ENCODE measurements at regions not wholly inside any gene's neighbourhood (a gene's known extent, or its start where the extent isn't known, plus 50 kb on each side); places are given as distances from the start of the nearest gene placed in this dataset.
A peak's percentile ranks its signal among the peaks of the same experiment; 100 is the strongest.
"Not testable (repeated sequence)": the region's sequence is repeated elsewhere in the genome, so short reads cannot be mapped to it uniquely, and the experiment has no call there.

GRCh38 chr18:22734105-22734661 lies 198.9 kb upstream of the RBBP8 start:
- H3K27ac Mint-ChIP-seq: no peak overlapping the region
- peaks cover 0 to 8% (median 3%) of the 10 kb centered on the region in 3 donors for H3K27me3 Mint-ChIP-seq (ENCODE audit: low read depth in 3 of 3)
- no peak for DNase-seq
- no peaks in the 10 kb centered on the region for H3K36me3 Mint-ChIP-seq
- no peaks in the 10 kb centered on the region for H3K9me3 Mint-ChIP-seq
- H3K4me1 Mint-ChIP-seq: peaks cover 0 to under 1% of the 10 kb centered on the region in 2 donors
- H3K4me3 Mint-ChIP-seq: no peak overlapping the region

- no peak overlapping the region for H3K4me3 Mint-ChIP-seq
- H3K4me1 Mint-ChIP-seq: peaks cover 0 to 3% of the 10 kb centered on the region in 2 donors
- no peaks in the 10 kb centered on the region for H3K9me3 Mint-ChIP-seq
- peaks cover 0 to 8% (median 3%) of the 10 kb centered on the region in 3 donors for H3K27me3 Mint-ChIP-seq (ENCODE audit: low read depth in 3 of 3)
- H3K27ac Mint-ChIP-seq: no peak overlapping the region
- DNase-seq: no peak
- no peaks in the 10 kb centered on the region for H3K36me3 Mint-ChIP-seq
Observed at GRCh38 chr18:22734791-22735627, 198.1 kb upstream of the RBBP8 start.

- Mint-ChIP-seq H3K27ac (no peak overlapping the region), H3K4me3 (no peak overlapping the region), H3K27me3 (ENCODE audit: low read depth in 3 of 3) (peaks cover 0 to 5% (median 3%) of the 10 kb centered on the region in 3 donors), H3K36me3 (no peaks in the 10 kb centered on the region), H3K4me1 (peaks cover 6% of the 10 kb centered on the region in 2 donors), H3K9me3 (no peaks in the 10 kb centered on the region)
- no peak for DNase-seq
Observed at GRCh38 chr18:22737054-22737453, 196.1 kb upstream of the RBBP8 start.

- H3K27me3 Mint-ChIP-seq (ENCODE audit: low read depth in 3 of 3): peaks cover 0 to 7% (median 3%) of the 10 kb centered on the region in 3 donors
- peak overlapping the region in 1 of 6 donors; percentile 17 for H3K27ac Mint-ChIP-seq
- H3K4me3 Mint-ChIP-seq: no peak overlapping the region
- no peaks in the 10 kb centered on the region for H3K36me3 Mint-ChIP-seq
- no peak for DNase-seq
- H3K4me1 Mint-ChIP-seq: peaks cover 6% of the 10 kb centered on the region in 2 donors
- H3K9me3 Mint-ChIP-seq: peaks cover 0 to 7% (median 5%) of the 10 kb centered on the region in 6 donors
Observed at GRCh38 chr18:22739061-22739642, 194.0 kb upstream of the RBBP8 start.

GRCh38 chr18:22739789-22740188 lies 193.3 kb upstream of the RBBP8 start:
- H3K27ac Mint-ChIP-seq: no peak overlapping the region
- H3K4me1 Mint-ChIP-seq: peaks cover 6% of the 10 kb centered on the region in 2 donors
- H3K27me3 Mint-ChIP-seq (ENCODE audit: low read depth in 3 of 3): peaks cover 0 to 5% (median 3%) of the 10 kb centered on the region in 3 donors
- no peak for DNase-seq
- H3K36me3 Mint-ChIP-seq: no peaks in the 10 kb centered on the region
- no peak overlapping the region for H3K4me3 Mint-ChIP-seq
- H3K9me3 Mint-ChIP-seq: peaks cover 0 to 10% (median 6%) of the 10 kb centered on the region in 6 donors

- no peak overlapping the region for H3K27ac Mint-ChIP-seq
- H3K36me3 Mint-ChIP-seq: no peaks in the 10 kb centered on the region
- H3K4me1 Mint-ChIP-seq: peaks cover 6% of the 10 kb centered on the region in 2 donors
- peaks cover 0 to 16% (median 6%) of the 10 kb centered on the region in 6 donors for H3K9me3 Mint-ChIP-seq
- no peak for DNase-seq
- no peak overlapping the region for H3K4me3 Mint-ChIP-seq
- H3K27me3 Mint-ChIP-seq (ENCODE audit: low read depth in 3 of 3): peaks cover 0 to 5% (median 3%) of the 10 kb centered on the region in 3 donors
Observed at GRCh38 chr18:22741318-22741717, 191.8 kb upstream of the RBBP8 start.

GRCh38 chr18:22742409-22742808 lies 190.7 kb upstream of the RBBP8 start:
- no peaks in the 10 kb centered on the region for H3K36me3 Mint-ChIP-seq
- H3K27ac Mint-ChIP-seq: no peak overlapping the region
- H3K9me3 Mint-ChIP-seq: peaks cover 0 to 16% (median 6%) of the 10 kb centered on the region in 6 donors
- peaks cover 6% of the 10 kb centered on the region in 2 donors for H3K4me1 Mint-ChIP-seq
- peaks cover 0 to 5% (median 3%) of the 10 kb centered on the region in 3 donors for H3K27me3 Mint-ChIP-seq (ENCODE audit: low read depth in 3 of 3)
- no peak for DNase-seq
- H3K4me3 Mint-ChIP-seq: no peak overlapping the region

GRCh38 chr18:22745966-22746365 lies 187.2 kb upstream of the RBBP8 start:
- peaks cover 2 to 4% of the 10 kb centered on the region in 2 donors for H3K4me1 Mint-ChIP-seq
- no peaks in the 10 kb centered on the region for H3K36me3 Mint-ChIP-seq
- H3K27ac Mint-ChIP-seq: no peak overlapping the region
- H3K27me3 Mint-ChIP-seq (ENCODE audit: low read depth in 3 of 3): peaks cover 0 to 10% (median 1%) of the 10 kb centered on the region in 3 donors
- no peak overlapping the region for H3K4me3 Mint-ChIP-seq
- no peak for DNase-seq
- peaks cover 0 to 16% (median 6%) of the 10 kb centered on the region in 6 donors for H3K9me3 Mint-ChIP-seq

GRCh38 chr18:22752014-22752413 lies 181.1 kb upstream of the RBBP8 start:
- H3K9me3 Mint-ChIP-seq: no peaks in the 10 kb centered on the region
- no peaks in the 10 kb centered on the region for H3K36me3 Mint-ChIP-seq
- H3K27me3 Mint-ChIP-seq (ENCODE audit: low read depth in 3 of 3): peaks cover 2 to 20% (median 6%) of the 10 kb centered on the region in 3 donors
- H3K4me3 Mint-ChIP-seq: no peak overlapping the region
- H3K4me1 Mint-ChIP-seq: no peaks in the 10 kb centered on the region
- H3K27ac Mint-ChIP-seq: no peak overlapping the region
- DNase-seq: no peak

GRCh38 chr18:22753130-22753831 lies 179.8 kb upstream of the RBBP8 start:
- no peak overlapping the region for H3K4me3 Mint-ChIP-seq
- H3K9me3 Mint-ChIP-seq: no peaks in the 10 kb centered on the region
- no peaks in the 10 kb centered on the region for H3K36me3 Mint-ChIP-seq
- peaks cover 2 to 20% (median 4%) of the 10 kb centered on the region in 3 donors for H3K27me3 Mint-ChIP-seq (ENCODE audit: low read depth in 3 of 3)
- no peak overlapping the region for H3K27ac Mint-ChIP-seq
- no peaks in the 10 kb centered on the region for H3K4me1 Mint-ChIP-seq
- no peak for DNase-seq

- not testable (repeated sequence) for DNase-seq, H3K9me3 Mint-ChIP-seq, H3K36me3 Mint-ChIP-seq, H3K4me1 Mint-ChIP-seq, H3K4me3 Mint-ChIP-seq, H3K27ac Mint-ChIP-seq
- peaks cover 4 to 14% (median 10%) of the 10 kb centered on the region in 3 donors for H3K27me3 Mint-ChIP-seq (ENCODE audit: low read depth in 3 of 3)
Observed at GRCh38 chr18:22764005-22764404, 169.1 kb upstream of the RBBP8 start.

GRCh38 chr18:22765896-22766295 lies 167.2 kb upstream of the RBBP8 start:
- H3K27ac Mint-ChIP-seq: no peak overlapping the region
- H3K4me3 Mint-ChIP-seq: no peak overlapping the region
- H3K27me3 Mint-ChIP-seq (ENCODE audit: low read depth in 3 of 3): peaks cover 3 to 12% (median 10%) of the 10 kb centered on the region in 3 donors
- no peak for DNase-seq
- H3K36me3 Mint-ChIP-seq: peaks cover 0 to 3% (median 0%) of the 10 kb centered on the region in 3 donors
- H3K9me3 Mint-ChIP-seq: peaks cover 0 to 6% (median 2%) of the 10 kb centered on the region in 6 donors
- no peaks in the 10 kb centered on the region for H3K4me1 Mint-ChIP-seq

GRCh38 chr18:22767653-22768052 lies 165.5 kb upstream of the RBBP8 start:
- peaks cover 0 to under 1% (median 0%) of the 10 kb centered on the region in 6 donors for H3K9me3 Mint-ChIP-seq
- H3K27ac Mint-ChIP-seq: no peak overlapping the region
- no peak overlapping the region for H3K4me3 Mint-ChIP-seq
- peaks cover 0 to 8% (median 5%) of the 10 kb centered on the region in 3 donors for H3K27me3 Mint-ChIP-seq (ENCODE audit: low read depth in 3 of 3)
- no peaks in the 10 kb centered on the region for H3K4me1 Mint-ChIP-seq
- no peak for DNase-seq
- no peaks in the 10 kb centered on the region for H3K36me3 Mint-ChIP-seq
